ENCODE measurements at regions not wholly inside any gene's neighbourhood (a gene's known extent, or its start where the extent isn't known, plus 50 kb on each side); places are given as distances from the start of the nearest gene placed in this dataset.
"Not testable (repeated sequence)": the region's sequence is repeated elsewhere in the genome, so short reads cannot be mapped to it uniquely, and the experiment has no call there.

GRCh38 chr4:115519476-115519875, 406.1 kb upstream of the NDST4 start:
- TF ChIP-seq CTCF, POLR2A (IDR thresholded peaks at IDR 0.05): not testable (repeated sequence)

All from lower leg skin (tissue), 3 donors.